Endothelial cell of umbilical vein (primary cell): ENCODE measurements at regions not wholly inside any gene's neighbourhood (a gene's known extent, or its start where the extent isn't known, plus 50 kb on each side); places are given as distances from the start of the nearest gene placed in this dataset.

Experiments used
- BruUV-seq: library from RNA; stranded (reverse); fragments of 400-500 nt; replicated peaks from 2 replicates; lab custom pipeline; 2021; lab: Mats Ljungman, UMichigan
- CTCF ChIA-PET: fragments of 300-600, 350-600 bp; sonication (Branson Sonifier 250); formaldehyde crosslinking; loops from one replicate; lab custom pipeline; 2021; ENCODE audit warnings: antibody characterized with exemption, inconsistent platforms; lab: Charles Lee
- POLR2A ChIA-PET: fragments of 300-600, 350-600 bp; sonication (Branson Sonifier 250); formaldehyde crosslinking; loops from one replicate; lab custom pipeline; 2021; ENCODE audit warnings: antibody characterized with exemption, inconsistent platforms; lab: Charles Lee
- DNase-seq: peaks from one replicate; pipeline ENCODE4 v3.0.0-alpha.2; 2011; ENCODE audit warnings: low read depth, low spot score
- FAIRE-seq: peaks from 2 replicates; lab custom pipeline; 2011; peaks lifted over from hg19 to GRCh38; lab: Jason Lieb, UNC
- H2AFZ ChIP-seq: 2 replicates; pipeline ENCODE4 v1.6.0; 2012; ENCODE audit warnings: low read depth, low read length, control low read depth, inconsistent platforms
- H3K27ac ChIP-seq: 2 replicates; pipeline ENCODE4 v1.5.1; 2011; ENCODE audit warnings: low read depth, mild to moderate bottlenecking, control low read depth, low read length, moderate library complexity; ENCODE audit not compliant: insufficient read depth
- H3K27me3 ChIP-seq, 2 experiments: 2 replicates each; pipeline versions ENCODE4 v1.6.0 to v1.6.1; 2011; ENCODE audit warnings: low read length in 2 of 2, mixed read lengths in 1 of 2; ENCODE audit not compliant: control insufficient read depth in 2 of 2, insufficient read depth in 2 of 2
- H3K36me3 ChIP-seq, 2 experiments: 2 replicates in 1 of 2; 3 replicates in 1 of 2; pipeline ENCODE4 v1.5.1; 2011; ENCODE audit warnings: low read length in 2 of 2, mild to moderate bottlenecking in 1 of 2, moderate library complexity in 1 of 2; ENCODE audit not compliant: control insufficient read depth in 2 of 2, insufficient read depth in 2 of 2; ENCODE audit errors: extremely low read depth in 1 of 2
- H3K4me1 ChIP-seq: 3 replicates; pipeline ENCODE4 v1.5.1; 2011; ENCODE audit warnings: mild to moderate bottlenecking, low read length; ENCODE audit not compliant: control insufficient read depth, insufficient read depth; ENCODE audit errors: extremely low read depth
- H3K4me2 ChIP-seq: 2 replicates; pipeline ENCODE4 v1.6.1; 2011; ENCODE audit warnings: low read length, control low read depth, mixed read lengths; ENCODE audit not compliant: insufficient read depth
- H3K4me3 ChIP-seq, 3 experiments: fragments of 200-600 bp in 1 of 3; sonication (generic), shearing (Covaris generic) in 1 of 3; replicated peaks in 1 of 3; 2 replicates each; pipeline ENCODE4 v1.5.1; 2011 to 2016; ENCODE audit warnings: control low read depth in 3 of 3, low read length in 3 of 3, mild to moderate bottlenecking in 2 of 3, inconsistent platforms in 1 of 3, low read depth in 1 of 3, moderate library complexity in 1 of 3; ENCODE audit not compliant: insufficient read depth in 1 of 3
- H3K79me2 ChIP-seq: 2 replicates; pipeline ENCODE4 v1.6.0; 2012; ENCODE audit warnings: low read length, inconsistent platforms; ENCODE audit not compliant: control insufficient read depth, insufficient read depth
- H3K9ac ChIP-seq: replicated peaks from 2 replicates; pipeline ENCODE3; 2011; ENCODE audit warnings: low read length, control low read depth; ENCODE audit not compliant: insufficient read depth; ENCODE audit errors: extremely low read depth
- H3K9me1 ChIP-seq: replicated peaks from 3 replicates; pipeline ENCODE4 v1.6.0; 2011; ENCODE audit warnings: mild to moderate bottlenecking, low read length; ENCODE audit not compliant: control insufficient read depth, insufficient read depth; ENCODE audit errors: extremely low read depth
- H3K9me3 ChIP-seq: replicated peaks from 2 replicates; pipeline ENCODE4 v1.5.1; 2012; ENCODE audit warnings: low read length, inconsistent platforms; ENCODE audit not compliant: control insufficient read depth, insufficient read depth
- H4K20me1 ChIP-seq: replicated peaks from 2 replicates; pipeline ENCODE3; 2011; ENCODE audit warnings: mild to moderate bottlenecking, low read length; ENCODE audit not compliant: control insufficient read depth, insufficient read depth; ENCODE audit errors: extremely low read depth
- CTCF ChIP-seq, 2 donors: IDR thresholded peaks; 1 replicate in 1 of 2; 2 replicates in 1 of 2; pipeline ENCODE4 v1.5.1; 2011; ENCODE audit warnings: low read length in 2 of 2, mild to moderate bottlenecking in 2 of 2, moderate library complexity in 2 of 2, control low read depth in 1 of 2, inconsistent platforms in 1 of 2, low read depth in 1 of 2; ENCODE audit not compliant: insufficient read depth in 1 of 2; ENCODE audit errors: extremely low read depth in 1 of 2
- EZH2 ChIP-seq: IDR thresholded peaks from 2 replicates; pipeline ENCODE4 v1.6.1; 2012; ENCODE audit warnings: borderline replicate concordance, low read depth, mild to moderate bottlenecking, moderate library complexity, low read length, inconsistent platforms; ENCODE audit not compliant: severe bottlenecking
- FOS ChIP-seq: IDR thresholded peaks from 2 replicates; pipeline ENCODE4 v1.6.1; 2011; ENCODE audit warnings: mild to moderate bottlenecking, low read length, moderate library complexity, borderline replicate concordance; ENCODE audit not compliant: insufficient read depth
- GATA2 ChIP-seq: IDR thresholded peaks from 2 replicates; pipeline ENCODE4 v1.7.0; 2011; ENCODE audit warnings: low read depth, mild to moderate bottlenecking, moderate library complexity, mixed read lengths, low read length; ENCODE audit not compliant: insufficient read length, insufficient read depth
- JUN ChIP-seq: IDR thresholded peaks from 2 replicates; pipeline ENCODE4 v1.6.1; 2011; ENCODE audit warnings: borderline replicate concordance, low read depth; ENCODE audit not compliant: insufficient read length, insufficient read depth
- MAX ChIP-seq: IDR thresholded peaks from 2 replicates; pipeline ENCODE4 v1.6.1; 2011; ENCODE audit not compliant: insufficient read depth, insufficient read length
- MYC ChIP-seq: IDR thresholded peaks from one replicate; pipeline ENCODE4 v1.6.1; 2011; ENCODE audit warnings: mild to moderate bottlenecking, low read depth, low read length
- POLR2A ChIP-seq: IDR thresholded peaks from 2 replicates; pipeline ENCODE4 v1.6.1; 2012; ENCODE audit warnings: low read depth, mild to moderate bottlenecking, control low read depth, low read length
- POLR2AphosphoS5 ChIP-seq: IDR thresholded peaks from 2 replicates; pipeline ENCODE4 v1.6.1; 2012; ENCODE audit warnings: low read depth, mild to moderate bottlenecking, control low read depth, low read length, moderate library complexity; ENCODE audit not compliant: insufficient read depth
- dilution Hi-C: fragments of 300-500 bp; cut with MboI; formaldehyde crosslinking; loops from one replicate; pipeline ENCODE4 v1.15.0; 2019; ENCODE audit warnings: low sequenced_read_pairs; ENCODE audit not compliant: extremely low pct_ligation_motif_present
- intact Hi-C: fragments of 100-400 bp; cut with micrococcal nuclease; formaldehyde crosslinking; loops from one replicate; pipeline ENCODE4 v1.10.0; 2022

GRCh38 chr13:50144246-50145160 lies 129.3 kb downstream of the KCNRG start:
- no TSS peak for BruUV-seq
- Histone ChIP-seq H3K36me3 (no peaks in the 10 kb centered on the region), H3K4me3 (no peak overlapping the region), H3K4me2 (no peak overlapping the region), H3K4me1 (no peaks in the 10 kb centered on the region), H3K27me3 (peaks cover 0 to 3% of the 10 kb centered on the region in 2 experiments), H3K79me2 (no peaks in the 10 kb centered on the region), H2AFZ (no peak overlapping the region), H3K9ac (no peak overlapping the region), H3K9me1 (no peaks in the 10 kb centered on the region), H3K27ac (no peak overlapping the region), H3K9me3 (no peaks in the 10 kb centered on the region), H4K20me1 (no peaks in the 10 kb centered on the region)
- no peak for DNase-seq
- TF ChIP-seq MYC (no peak), CTCF (IDR thresholded peaks at IDR 0.05; ENCODE audit: extremely low read depth in 1 of 2, insufficient read depth in 1 of 2, low read depth in 1 of 2, low read length in 2 of 2) (no peak), FOS (no peak), EZH2 (no peak), MAX (no peak), POLR2A (no peak), JUN (no peak), POLR2AphosphoS5 (no peak), GATA2 (no peak)
- dilution Hi-C loops: no loop called here
- intact Hi-C loops: loop anchor here (10.0 kb wide), 1 partner anchor 60 kb away; no protein-coding TSS in a partner anchor
- no peak for FAIRE-seq
- POLR2A ChIA-PET: interaction anchor here (0.6 kb wide), 1 partner anchor 905 kb away, joined by 3 read pairs; no protein-coding TSS in a partner anchor
- CTCF ChIA-PET: no interaction called here
